Sigmoid colon (tissue), 4 donors: ENCODE measurements at regions not wholly inside any gene's neighbourhood (a gene's known extent, or its start where the extent isn't known, plus 50 kb on each side); places are given as distances from the start of the nearest gene placed in this dataset.

Experiments
- EP300 ChIP-seq, 4 donors: sonication (generic); formaldehyde crosslinking; IDR thresholded peaks; one replicate each; pipeline ENCODE4 v1.6.1; 2017; ENCODE audit warnings: antibody characterized with exemption in 4 of 4
- POLR2A ChIP-seq, 2 donors: fragments of 450-650 bp; IDR thresholded peaks; one replicate each; pipeline ENCODE4 v1.6.1; 2016; ENCODE audit warnings: antibody characterized with exemption in 2 of 2, mild to moderate bottlenecking in 2 of 2, moderate library complexity in 2 of 2
- POLR2AphosphoS5 ChIP-seq, 4 donors: sonication (generic); formaldehyde crosslinking; IDR thresholded peaks; one replicate each; pipeline ENCODE4 v1.6.1; 2017; ENCODE audit warnings: antibody characterized with exemption in 4 of 4
- TF ChIP-seq, protein P1 (sequence below), 4 experiments: fragments of 450-650 bp in 3 of 4; fragments of 200-600 bp in 1 of 4; IDR thresholded peaks; one replicate each; pipeline ENCODE4 v1.5.1; 2016 to 2019; ENCODE audit warnings: antibody characterized with exemption in 4 of 4, mild to moderate bottlenecking in 3 of 4, moderate library complexity in 2 of 4

DNA sequence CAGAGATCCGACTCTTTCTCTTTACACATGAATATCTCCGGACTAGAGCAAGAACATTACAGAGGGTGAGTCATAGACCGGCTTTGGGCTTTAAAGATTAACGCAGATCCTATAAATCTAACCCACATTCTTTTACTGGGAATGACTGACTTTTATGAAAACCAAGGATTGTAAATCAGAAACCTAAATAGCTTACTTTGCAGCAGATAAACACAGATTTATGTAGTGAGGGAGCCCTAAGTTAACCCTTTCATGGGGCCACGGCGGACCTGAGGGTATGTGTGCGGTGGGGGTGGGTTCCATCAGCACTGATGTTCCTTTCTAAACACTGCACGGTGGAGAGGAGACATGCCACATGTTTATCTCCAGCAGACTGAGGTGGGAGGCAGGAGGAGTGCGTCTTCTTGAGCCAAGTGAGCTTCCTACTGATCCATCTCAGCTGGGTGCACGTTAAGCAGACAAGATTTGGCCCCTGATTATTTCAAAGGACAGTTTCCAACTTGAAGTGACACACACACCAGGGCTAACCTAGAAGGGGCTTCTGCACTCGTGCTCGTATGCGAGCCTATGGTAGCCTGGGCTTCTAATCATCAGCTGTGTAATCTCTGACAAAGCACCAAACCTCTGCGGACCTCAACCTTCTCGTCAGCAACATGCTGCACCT, 127.6 kb downstream of the WDR11 start:
- TF ChIP-seq, protein P1, sequence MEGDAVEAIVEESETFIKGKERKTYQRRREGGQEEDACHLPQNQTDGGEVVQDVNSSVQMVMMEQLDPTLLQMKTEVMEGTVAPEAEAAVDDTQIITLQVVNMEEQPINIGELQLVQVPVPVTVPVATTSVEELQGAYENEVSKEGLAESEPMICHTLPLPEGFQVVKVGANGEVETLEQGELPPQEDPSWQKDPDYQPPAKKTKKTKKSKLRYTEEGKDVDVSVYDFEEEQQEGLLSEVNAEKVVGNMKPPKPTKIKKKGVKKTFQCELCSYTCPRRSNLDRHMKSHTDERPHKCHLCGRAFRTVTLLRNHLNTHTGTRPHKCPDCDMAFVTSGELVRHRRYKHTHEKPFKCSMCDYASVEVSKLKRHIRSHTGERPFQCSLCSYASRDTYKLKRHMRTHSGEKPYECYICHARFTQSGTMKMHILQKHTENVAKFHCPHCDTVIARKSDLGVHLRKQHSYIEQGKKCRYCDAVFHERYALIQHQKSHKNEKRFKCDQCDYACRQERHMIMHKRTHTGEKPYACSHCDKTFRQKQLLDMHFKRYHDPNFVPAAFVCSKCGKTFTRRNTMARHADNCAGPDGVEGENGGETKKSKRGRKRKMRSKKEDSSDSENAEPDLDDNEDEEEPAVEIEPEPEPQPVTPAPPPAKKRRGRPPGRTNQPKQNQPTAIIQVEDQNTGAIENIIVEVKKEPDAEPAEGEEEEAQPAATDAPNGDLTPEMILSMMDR (IDR thresholded peaks at IDR 0.05), result no peak
- no peak for TF ChIP-seq POLR2A (IDR thresholded peaks at IDR 0.05)
- TF ChIP-seq POLR2AphosphoS5 (IDR thresholded peaks at IDR 0.05), result peak in 3 of 4 donors; percentile 41 to 71 (median 50)
- TF ChIP-seq EP300 (IDR thresholded peaks at IDR 0.05), result no peak
